ENCODE measurements at regions not wholly inside any gene's neighbourhood (a gene's known extent, or its start where the extent isn't known, plus 50 kb on each side); places are given as distances from the start of the nearest gene placed in this dataset.

DNA sequence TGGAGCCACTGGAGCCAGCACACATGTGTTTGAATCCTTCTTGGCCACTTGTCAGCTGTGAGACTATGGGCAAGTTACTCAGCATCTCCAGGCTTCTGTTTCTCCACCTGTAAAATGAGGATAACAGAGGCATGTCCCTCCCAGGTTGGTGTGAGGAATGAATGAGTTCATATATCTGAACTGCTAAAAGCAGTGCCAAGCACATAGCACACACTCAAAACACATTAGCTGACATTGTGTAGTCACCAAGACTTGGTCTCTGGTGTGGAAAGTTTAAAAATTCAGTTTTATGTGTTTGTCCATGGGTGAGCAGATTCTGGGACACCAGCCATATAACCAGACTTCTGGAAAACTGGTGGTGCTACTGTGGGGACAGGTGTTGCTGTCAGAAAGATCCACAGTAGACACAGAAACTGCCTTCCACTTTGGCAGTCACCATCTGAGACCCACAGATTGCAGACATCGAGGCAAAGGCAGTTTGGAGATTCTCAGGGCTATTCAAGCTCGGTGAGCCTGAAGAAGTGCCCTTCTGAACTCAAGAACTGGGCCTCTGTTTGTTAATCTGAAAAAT is 115.8 kb downstream of the MRPL14 start:
- no peak for TF ChIP-seq ZNF384 (IDR thresholded peaks at IDR 0.05)
- TF ChIP-seq, protein P1, sequence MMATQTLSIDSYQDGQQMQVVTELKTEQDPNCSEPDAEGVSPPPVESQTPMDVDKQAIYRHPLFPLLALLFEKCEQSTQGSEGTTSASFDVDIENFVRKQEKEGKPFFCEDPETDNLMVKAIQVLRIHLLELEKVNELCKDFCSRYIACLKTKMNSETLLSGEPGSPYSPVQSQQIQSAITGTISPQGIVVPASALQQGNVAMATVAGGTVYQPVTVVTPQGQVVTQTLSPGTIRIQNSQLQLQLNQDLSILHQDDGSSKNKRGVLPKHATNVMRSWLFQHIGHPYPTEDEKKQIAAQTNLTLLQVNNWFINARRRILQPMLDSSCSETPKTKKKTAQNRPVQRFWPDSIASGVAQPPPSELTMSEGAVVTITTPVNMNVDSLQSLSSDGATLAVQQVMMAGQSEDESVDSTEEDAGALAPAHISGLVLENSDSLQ (IDR thresholded peaks at IDR 0.05), result no peak
- no peak for TF ChIP-seq LEF1 (IDR thresholded peaks at IDR 0.05; ENCODE audit: borderline replicate concordance)
- TF ChIP-seq NFRKB (IDR thresholded peaks at IDR 0.05), result no peak
- no peak for TF ChIP-seq ELF4 (IDR thresholded peaks at IDR 0.05)
- TF ChIP-seq SUZ12 (IDR thresholded peaks at IDR 0.05), result no peak
- no peak for TF ChIP-seq TARDBP (IDR thresholded peaks at IDR 0.05)
- no peak for TF ChIP-seq BHLHE40 (IDR thresholded peaks at IDR 0.05; ENCODE audit: borderline replicate concordance)
- no peak for TF ChIP-seq SP1 (IDR thresholded peaks at IDR 0.05)
- TF ChIP-seq ARNT (IDR thresholded peaks at IDR 0.05), result no peak
- TF ChIP-seq L3MBTL2 (conservative IDR thresholded peaks at IDR 0.05), result no peak
- TF ChIP-seq FOXK2 (IDR thresholded peaks at IDR 0.05), result no peak
- no peak for TF ChIP-seq FOXM1 (IDR thresholded peaks at IDR 0.05; ENCODE audit: borderline replicate concordance)
- no peak for TF ChIP-seq FOXA1 (IDR thresholded peaks at IDR 0.05)
- ChIA-PET CTCF (interaction anchor here (1.0 to 2.6 kb wide), 4 partner anchors 9 to 67 kb away, joined by 3 to 7 read pairs (median 6); no protein-coding TSS in a partner anchor), POLR2A (no interaction called here)
- no peak for DNase-seq (ENCODE audit: extremely low spot score)

DNA sequence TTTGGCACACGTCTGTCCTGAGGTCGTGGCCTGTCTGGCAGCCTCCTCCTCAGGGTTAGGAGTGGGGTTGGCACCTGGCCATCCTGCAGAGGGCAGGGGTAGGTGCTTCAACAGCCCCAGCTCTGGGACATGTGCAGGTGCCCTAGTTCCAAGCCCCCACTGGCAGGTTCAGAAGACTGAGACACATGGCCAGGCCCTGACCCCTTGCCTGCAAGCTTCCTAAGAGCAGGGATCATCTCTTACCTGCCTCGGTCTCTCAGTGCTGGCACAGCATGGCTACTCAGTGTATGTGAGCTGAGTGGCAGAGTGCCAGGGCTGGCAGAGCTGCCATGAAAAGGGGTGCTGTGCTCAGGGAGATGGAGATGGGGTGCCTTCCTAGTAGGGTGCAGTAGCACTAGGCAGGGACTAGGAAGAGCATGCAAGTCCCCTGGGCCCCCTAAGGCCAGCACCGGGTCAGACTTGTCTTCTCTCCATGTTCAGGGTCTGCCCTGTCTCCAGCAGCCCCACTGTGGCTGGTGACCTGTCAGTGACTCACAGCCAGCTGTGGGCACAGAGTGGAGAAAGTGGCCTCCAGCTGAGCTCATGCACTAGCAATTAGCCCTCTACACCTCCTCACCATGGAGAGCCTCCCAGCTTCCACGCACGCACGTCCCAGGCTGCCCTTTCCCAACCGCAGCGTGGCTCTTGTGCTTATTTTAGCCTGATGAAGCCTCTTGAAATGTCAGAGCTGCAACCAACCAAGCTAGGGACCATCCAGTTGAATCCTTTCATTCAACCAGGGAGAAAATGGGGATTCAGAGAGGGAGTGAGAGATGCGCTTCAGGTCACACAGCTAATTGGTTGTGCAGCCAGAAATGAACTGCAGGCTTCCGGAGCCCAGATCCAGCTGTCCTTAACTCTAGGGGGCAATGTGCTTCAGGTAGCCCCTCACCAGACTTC is 116.6 kb downstream of the MRPL14 start:
- POLR2A ChIA-PET, result no interaction called here
- CTCF ChIA-PET, result interaction anchor here (1.0 to 2.6 kb wide), 4 partner anchors 10 to 68 kb away, joined by 3 to 7 read pairs (median 6); no protein-coding TSS in a partner anchor
- no peak for DNase-seq (ENCODE audit: extremely low spot score)
- TF ChIP-seq FOXA1 (IDR thresholded peaks at IDR 0.05), result no peak
- TF ChIP-seq L3MBTL2 (conservative IDR thresholded peaks at IDR 0.05), result no peak
- TF ChIP-seq ELF4 (IDR thresholded peaks at IDR 0.05), result no peak
- TF ChIP-seq HDGF (IDR thresholded peaks at IDR 0.05; ENCODE audit: borderline replicate concordance), result no peak
- TF ChIP-seq BHLHE40 (IDR thresholded peaks at IDR 0.05; ENCODE audit: borderline replicate concordance), result no peak
- TF ChIP-seq ZNF384 (IDR thresholded peaks at IDR 0.05), result no peak

DNA sequence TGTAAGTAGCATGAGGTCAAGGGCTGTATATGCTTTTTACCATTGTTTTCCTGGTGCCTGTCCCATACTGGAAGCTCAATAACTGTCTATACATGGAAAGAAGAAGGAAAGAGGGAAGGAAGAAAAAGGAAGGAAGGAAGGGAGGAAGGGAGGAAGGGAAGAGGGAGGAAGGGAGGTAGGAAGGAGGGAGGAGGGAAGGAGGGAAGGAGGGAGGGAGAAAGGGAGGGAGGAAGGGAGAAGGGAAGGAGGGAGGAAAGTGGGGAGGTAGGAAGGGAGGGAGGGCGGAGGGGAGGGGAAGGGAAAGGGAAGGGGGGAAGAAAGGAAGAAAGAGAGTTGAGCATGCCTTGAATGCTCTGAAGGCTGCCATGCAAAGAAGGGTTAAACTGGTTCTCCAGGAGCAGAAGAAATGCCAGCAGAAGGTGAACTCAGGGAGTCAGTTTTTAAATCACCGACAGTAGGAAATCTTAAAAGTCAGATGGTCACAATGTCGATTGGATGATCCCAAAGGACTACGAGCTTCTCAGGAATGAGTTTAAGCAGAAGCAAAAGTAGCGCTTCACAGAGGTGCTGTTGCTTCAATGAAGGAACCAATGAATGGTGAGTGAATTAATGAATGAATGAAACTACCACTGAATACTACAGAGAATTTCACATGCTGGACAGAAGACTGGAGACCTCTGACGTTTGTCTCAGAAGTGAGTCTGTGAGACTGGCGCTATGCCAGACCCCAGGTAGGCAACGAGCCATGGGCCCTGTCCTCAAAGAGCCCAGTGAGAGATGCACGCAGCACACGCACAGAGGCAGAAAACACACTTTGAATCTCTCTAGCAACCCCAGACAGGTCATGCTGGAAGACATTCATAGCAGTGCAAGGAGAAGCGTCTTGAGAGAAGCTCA is 117.6 kb downstream of the MRPL14 start:
- no peak for DNase-seq (ENCODE audit: extremely low spot score)
- CTCF ChIA-PET, result interaction anchor here (1.3 to 2.6 kb wide), 2 partner anchors 65 to 69 kb away, joined by 3 to 7 read pairs; no protein-coding TSS in a partner anchor
- POLR2A ChIA-PET, result no interaction called here

DNA sequence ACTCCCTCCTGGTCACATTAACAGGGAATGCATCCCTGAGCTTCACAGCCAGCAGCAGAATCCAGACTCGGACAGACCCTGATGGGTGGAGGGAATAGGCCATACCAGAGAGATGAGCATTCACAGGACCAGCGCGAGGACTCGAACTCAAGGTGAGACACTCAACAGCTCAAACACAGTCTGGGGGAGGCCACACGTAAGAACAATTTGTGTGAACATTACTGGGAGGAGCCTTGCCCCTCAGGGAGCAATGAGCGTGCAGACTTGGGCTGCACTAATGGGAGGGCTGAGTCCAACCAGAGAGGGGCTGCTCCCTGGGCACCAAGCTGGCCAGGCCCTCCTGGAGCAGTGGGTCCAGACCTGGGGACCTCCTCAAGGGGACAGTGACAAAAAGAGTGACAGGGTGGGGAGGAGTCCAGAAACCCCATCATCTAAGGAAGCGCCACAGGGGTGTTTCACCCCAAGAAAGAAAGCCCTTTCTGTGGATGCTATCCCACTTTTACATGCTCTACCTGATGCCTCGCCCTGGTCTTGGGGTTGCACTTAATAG is 118.4 kb downstream of the MRPL14 start:
- POLR2A ChIA-PET, result no interaction called here
- DNase-seq (ENCODE audit: extremely low spot score), result no peak
- CTCF ChIA-PET, result interaction anchor here (2.6 kb wide), 1 partner anchor 70 kb away, joined by 7 read pairs; no protein-coding TSS in a partner anchor
- TF ChIP-seq SP1 (IDR thresholded peaks at IDR 0.05) (no peak), L3MBTL2 (conservative IDR thresholded peaks at IDR 0.05) (no peak), FOXA1 (IDR thresholded peaks at IDR 0.05) (no peak), ELF4 (IDR thresholded peaks at IDR 0.05) (no peak), ARNT (IDR thresholded peaks at IDR 0.05) (no peak), FOXK2 (IDR thresholded peaks at IDR 0.05) (no peak), BHLHE40 (IDR thresholded peaks at IDR 0.05; ENCODE audit: borderline replicate concordance) (no peak), TARDBP (IDR thresholded peaks at IDR 0.05) (no peak)

More for the DNA sequence above, 117.6 kb downstream of the MRPL14 start:
- TF ChIP-seq, protein P1 (IDR thresholded peaks at IDR 0.05), result no peak
- TF ChIP-seq FOXM1 (IDR thresholded peaks at IDR 0.05; ENCODE audit: borderline replicate concordance), result no peak
- no peak for TF ChIP-seq SUZ12 (IDR thresholded peaks at IDR 0.05)
- no peak for TF ChIP-seq SP1 (IDR thresholded peaks at IDR 0.05)
- TF ChIP-seq L3MBTL2 (conservative IDR thresholded peaks at IDR 0.05), result no peak
- TF ChIP-seq ZNF384 (IDR thresholded peaks at IDR 0.05), result no peak
- TF ChIP-seq ELF4 (IDR thresholded peaks at IDR 0.05), result no peak
- no peak for TF ChIP-seq FOXA1 (IDR thresholded peaks at IDR 0.05)

DNA sequence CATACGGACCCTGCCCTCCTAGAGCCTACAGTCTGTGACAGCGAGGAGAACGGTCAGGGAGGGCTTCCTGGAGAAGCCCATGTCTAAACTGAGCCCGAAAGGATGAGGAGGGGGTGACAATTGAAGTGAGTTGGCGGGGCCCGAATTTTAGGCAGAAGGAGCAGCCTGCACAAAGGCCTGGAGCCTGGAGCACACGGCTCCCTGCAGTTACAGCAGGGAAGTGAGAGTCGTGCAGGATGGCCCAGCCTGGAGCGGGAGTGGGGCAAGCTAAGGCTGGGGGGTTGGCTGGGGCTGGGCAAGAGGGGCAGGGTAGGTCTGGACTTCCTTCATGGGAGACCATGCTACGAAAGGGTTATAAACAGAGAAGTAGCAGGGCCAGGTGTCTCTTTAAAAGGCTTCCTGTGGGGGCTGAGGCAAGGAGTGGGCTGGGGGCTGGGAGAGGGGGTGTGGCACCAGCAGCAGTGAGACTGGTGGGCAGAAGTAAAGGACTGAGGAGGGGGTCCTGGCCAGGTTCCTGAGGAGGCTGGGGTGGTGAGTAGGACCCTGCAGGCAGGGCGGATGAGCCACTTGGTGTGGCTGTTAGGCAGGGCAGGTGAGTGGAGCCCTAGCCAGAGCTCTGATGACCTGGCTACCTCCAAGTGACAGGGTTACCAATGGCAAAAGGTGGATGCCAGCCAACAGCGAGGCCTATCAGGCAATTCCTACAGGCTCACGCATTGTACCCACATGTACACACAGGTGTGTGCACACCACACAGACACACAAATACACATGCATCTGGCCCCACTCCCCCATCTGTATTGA is 119.2 kb downstream of the MRPL14 start:
- TF ChIP-seq FOXM1 (IDR thresholded peaks at IDR 0.05; ENCODE audit: borderline replicate concordance) (no peak), FOXA1 (IDR thresholded peaks at IDR 0.05) (no peak), TARDBP (IDR thresholded peaks at IDR 0.05) (no peak), CTBP1 (IDR thresholded peaks at IDR 0.05; ENCODE audit: borderline replicate concordance) (no peak), ELF4 (IDR thresholded peaks at IDR 0.05) (no peak), SP1 (IDR thresholded peaks at IDR 0.05) (no peak), ARNT (IDR thresholded peaks at IDR 0.05) (no peak), FOXK2 (IDR thresholded peaks at IDR 0.05) (no peak), L3MBTL2 (conservative IDR thresholded peaks at IDR 0.05) (no peak), HDGF (IDR thresholded peaks at IDR 0.05; ENCODE audit: borderline replicate concordance) (no peak), LEF1 (IDR thresholded peaks at IDR 0.05; ENCODE audit: borderline replicate concordance) (no peak), ZNF384 (IDR thresholded peaks at IDR 0.05) (no peak), SUZ12 (IDR thresholded peaks at IDR 0.05) (no peak), BHLHE40 (IDR thresholded peaks at IDR 0.05; ENCODE audit: borderline replicate concordance) (no peak), NFRKB (IDR thresholded peaks at IDR 0.05) (no peak)
- TF ChIP-seq, protein P1 (IDR thresholded peaks at IDR 0.05), result no peak
- DNase-seq (ENCODE audit: extremely low spot score), result no peak
- ChIA-PET POLR2A (interaction anchor here (1.0 kb wide), 1 partner anchor 76 kb away, joined by 3 read pairs; no protein-coding TSS in a partner anchor), CTCF (no interaction called here)
